Muscle layer of colon (tissue), 2 donors: ENCODE measurements at regions not wholly inside any gene's neighbourhood (a gene's known extent, or its start where the extent isn't known, plus 50 kb on each side); places are given as distances from the start of the nearest gene placed in this dataset.

Source experiments
- H3K27ac ChIP-seq: one replicate; pipeline ENCODE4 v1.7.0; 2013; ENCODE audit warnings: low read depth, mild to moderate bottlenecking, low read length, moderate library complexity
- H3K27me3 ChIP-seq, 2 donors: one replicate each; pipeline ENCODE4 v1.7.0; 2013; ENCODE audit warnings: low read length in 2 of 2, mild to moderate bottlenecking in 2 of 2; ENCODE audit not compliant: insufficient read depth in 2 of 2, control insufficient read depth in 1 of 2
- H3K36me3 ChIP-seq: one replicate; pipeline ENCODE4 v1.7.0; 2013; ENCODE audit warnings: mild to moderate bottlenecking, low read length; ENCODE audit not compliant: insufficient read depth
- H3K4me1 ChIP-seq: one replicate; pipeline ENCODE4 v1.7.0; 2013; ENCODE audit warnings: mild to moderate bottlenecking, low read length; ENCODE audit not compliant: insufficient read depth
- H3K4me3 ChIP-seq, 2 donors: one replicate each; pipeline ENCODE4 v1.7.0; 2013; ENCODE audit warnings: low read length in 2 of 2, low read depth in 1 of 2, mild to moderate bottlenecking in 1 of 2, moderate library complexity in 1 of 2
- H3K9ac ChIP-seq: one replicate; pipeline ENCODE4 v1.7.0; 2013; ENCODE audit warnings: low read length
- H3K9me3 ChIP-seq: one replicate; pipeline ENCODE4 v1.7.0; 2013; ENCODE audit warnings: mild to moderate bottlenecking, low read length
- donor health status: abdominal sarcoma.
- donor health status: Adenocarcinoma of cecum.

DNA sequence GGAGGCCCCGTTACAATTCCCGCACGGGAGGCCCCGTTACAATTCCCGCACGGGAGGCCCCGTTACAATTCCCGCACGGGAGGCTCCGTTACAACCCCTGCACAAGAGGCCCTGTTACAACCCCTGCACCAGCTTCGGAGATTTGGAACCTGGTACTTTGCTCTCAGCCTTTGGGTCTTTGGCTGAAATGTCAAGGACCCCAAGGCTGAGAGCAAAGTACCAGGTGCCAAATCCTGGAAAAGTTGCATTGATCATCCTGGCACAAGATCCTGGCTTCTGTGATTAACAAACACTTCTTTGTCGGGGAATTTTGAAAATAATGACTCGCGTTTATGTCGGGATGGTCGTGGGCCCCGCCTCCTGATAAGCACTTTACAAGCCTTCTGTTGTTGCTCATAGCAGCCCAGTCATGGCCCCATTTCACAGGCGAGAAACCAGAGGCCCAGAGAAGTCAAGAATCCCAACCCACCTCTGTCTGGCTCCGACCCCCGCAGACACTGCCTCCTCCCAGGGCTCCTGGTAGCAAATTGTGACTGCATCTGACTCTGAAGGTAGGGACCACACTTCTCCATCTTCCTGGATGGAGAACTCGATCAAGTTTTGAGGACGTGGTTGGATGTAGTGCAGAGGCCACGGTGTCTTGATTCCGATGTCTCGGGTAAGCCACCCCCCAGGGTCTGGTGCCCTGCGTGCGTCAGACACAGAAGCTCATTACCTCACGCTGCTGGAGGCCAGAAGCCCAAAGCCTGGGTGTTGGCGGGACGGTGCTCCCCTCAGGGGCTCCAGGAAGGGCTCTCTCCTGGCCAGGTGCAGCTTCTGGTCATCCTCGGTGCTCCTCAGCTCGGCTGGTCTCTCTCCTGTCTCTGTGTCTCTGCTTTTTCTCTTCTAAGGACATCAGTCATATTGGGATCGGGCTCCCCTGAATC, 60.3 kb downstream of the ADRA2C start:
- Histone ChIP-seq H3K27me3 (no peaks in the 10 kb centered on the region), H3K9me3 (no peaks in the 10 kb centered on the region), H3K4me1 (peaks cover 14% of the 10 kb centered on the region), H3K4me3 (no peak overlapping the region), H3K27ac (no peak overlapping the region), H3K9ac (no peak overlapping the region), H3K36me3 (no peaks in the 10 kb centered on the region)

DNA sequence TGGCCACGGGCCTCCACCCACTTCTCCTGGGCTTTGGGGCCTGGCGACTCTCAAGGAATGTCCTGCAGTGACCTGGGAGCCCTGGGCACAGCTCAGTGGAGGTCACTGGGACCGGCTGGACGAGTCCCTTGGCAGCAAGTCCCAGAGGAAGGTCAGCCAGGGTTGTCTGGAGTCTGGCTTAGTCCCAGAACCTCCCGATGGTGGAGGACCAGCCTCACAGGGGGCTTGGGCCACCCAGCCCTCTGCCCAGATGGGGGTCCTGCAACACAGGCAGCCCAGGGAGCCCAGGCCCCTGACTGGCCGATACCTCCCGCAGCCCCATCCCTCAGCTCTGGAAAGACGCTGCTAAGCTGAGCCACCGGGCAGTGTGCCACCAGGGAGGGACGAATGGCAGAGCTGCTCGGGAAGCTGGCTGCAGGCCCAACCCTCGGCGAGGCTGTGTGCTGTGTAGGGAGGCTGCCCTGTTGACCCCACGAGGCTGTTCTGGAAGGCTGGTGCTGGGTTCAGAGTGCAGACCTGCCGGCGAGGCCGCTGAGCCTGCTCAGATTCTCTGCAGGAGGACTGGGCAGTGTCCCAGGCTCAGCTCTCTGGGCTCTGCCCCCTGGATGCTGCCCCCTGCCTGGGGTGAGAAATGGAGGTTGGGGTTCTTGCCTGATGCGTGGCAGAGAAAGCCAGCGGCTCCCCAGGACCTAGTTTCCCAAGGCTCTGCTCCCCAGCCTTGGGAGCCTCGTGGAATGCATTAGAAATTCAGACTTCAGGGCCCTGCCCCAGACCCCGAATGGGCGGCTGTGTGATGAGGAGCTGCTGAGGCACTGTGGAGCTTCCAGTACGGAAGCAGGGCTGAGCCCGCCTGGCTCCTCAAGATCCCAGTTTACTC, 61.7 kb downstream of the ADRA2C start:
- Histone ChIP-seq H3K4me1 (peaks cover 14% of the 10 kb centered on the region), H3K4me3 (no peak overlapping the region), H3K9me3 (no peaks in the 10 kb centered on the region), H3K36me3 (no peaks in the 10 kb centered on the region), H3K9ac (no peak overlapping the region), H3K27ac (no peak overlapping the region), H3K27me3 (no peaks in the 10 kb centered on the region)

DNA sequence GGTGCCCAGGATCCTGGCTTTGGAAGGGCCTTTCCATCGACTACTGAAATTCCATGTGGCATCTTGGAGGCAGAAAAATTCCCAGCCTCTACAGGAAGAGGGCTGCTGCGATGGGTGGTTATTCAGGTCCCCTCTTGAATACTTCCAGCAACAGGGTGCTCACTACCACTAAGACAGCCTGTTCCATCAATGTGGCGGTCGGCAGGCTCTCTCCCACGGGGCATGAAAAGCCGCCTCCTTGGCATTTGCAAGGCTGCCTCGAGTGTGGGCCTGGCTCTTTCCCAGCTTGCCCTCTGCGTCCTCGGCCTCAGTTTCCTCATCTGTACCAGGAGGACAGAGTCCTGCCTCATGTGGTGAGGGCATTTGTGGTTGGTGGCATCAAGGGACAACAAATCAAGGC, 62.4 kb downstream of the ADRA2C start:
- Histone ChIP-seq H3K4me3 (no peak overlapping the region), H3K9ac (no peak overlapping the region), H3K27ac (no peak overlapping the region), H3K36me3 (no peaks in the 10 kb centered on the region), H3K4me1 (peaks cover 14% of the 10 kb centered on the region), H3K9me3 (no peaks in the 10 kb centered on the region), H3K27me3 (no peaks in the 10 kb centered on the region)

DNA sequence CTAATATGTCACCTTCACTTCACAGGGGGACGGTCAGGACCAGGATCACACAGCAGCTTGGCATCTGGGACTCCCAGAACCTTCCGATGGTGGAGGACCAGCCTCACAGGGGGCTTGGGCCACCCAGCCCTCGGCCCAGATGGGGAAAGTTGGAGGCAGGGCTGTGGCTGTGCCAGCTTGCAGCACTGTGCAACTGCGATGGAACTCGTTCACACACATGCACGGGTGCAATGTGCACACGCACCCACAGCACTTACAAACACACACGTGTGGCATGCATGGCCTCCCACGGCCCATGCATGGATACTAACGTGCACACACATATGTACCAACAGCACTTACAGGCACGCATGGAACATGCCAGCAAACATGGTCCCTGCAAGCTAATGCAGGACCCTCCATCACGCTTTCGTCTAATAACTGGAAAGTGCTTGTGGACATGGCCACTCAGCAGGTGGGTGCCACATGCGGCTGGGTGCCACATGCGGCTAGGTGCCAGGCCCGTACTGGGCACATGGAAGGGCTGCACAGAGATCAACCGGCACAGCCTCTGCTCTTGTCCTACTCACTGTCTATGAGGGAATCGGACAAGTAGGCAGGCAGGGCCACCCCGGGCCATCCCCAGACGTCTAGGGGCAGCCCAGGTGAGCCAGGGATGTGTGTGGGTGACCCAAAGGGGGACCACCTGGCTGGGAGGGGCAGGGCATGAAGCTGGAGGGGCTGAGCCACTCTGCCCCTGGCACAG, 63.2 kb downstream of the ADRA2C start:
- H3K27ac ChIP-seq: no peak overlapping the region
- peaks cover 14% of the 10 kb centered on the region for H3K4me1 ChIP-seq
- no peaks in the 10 kb centered on the region for H3K36me3 ChIP-seq
- no peak overlapping the region for H3K9ac ChIP-seq
- no peak overlapping the region for H3K4me3 ChIP-seq
- H3K27me3 ChIP-seq: peaks cover 0 to 5% of the 10 kb centered on the region in 2 donors
- H3K9me3 ChIP-seq: no peaks in the 10 kb centered on the region

DNA sequence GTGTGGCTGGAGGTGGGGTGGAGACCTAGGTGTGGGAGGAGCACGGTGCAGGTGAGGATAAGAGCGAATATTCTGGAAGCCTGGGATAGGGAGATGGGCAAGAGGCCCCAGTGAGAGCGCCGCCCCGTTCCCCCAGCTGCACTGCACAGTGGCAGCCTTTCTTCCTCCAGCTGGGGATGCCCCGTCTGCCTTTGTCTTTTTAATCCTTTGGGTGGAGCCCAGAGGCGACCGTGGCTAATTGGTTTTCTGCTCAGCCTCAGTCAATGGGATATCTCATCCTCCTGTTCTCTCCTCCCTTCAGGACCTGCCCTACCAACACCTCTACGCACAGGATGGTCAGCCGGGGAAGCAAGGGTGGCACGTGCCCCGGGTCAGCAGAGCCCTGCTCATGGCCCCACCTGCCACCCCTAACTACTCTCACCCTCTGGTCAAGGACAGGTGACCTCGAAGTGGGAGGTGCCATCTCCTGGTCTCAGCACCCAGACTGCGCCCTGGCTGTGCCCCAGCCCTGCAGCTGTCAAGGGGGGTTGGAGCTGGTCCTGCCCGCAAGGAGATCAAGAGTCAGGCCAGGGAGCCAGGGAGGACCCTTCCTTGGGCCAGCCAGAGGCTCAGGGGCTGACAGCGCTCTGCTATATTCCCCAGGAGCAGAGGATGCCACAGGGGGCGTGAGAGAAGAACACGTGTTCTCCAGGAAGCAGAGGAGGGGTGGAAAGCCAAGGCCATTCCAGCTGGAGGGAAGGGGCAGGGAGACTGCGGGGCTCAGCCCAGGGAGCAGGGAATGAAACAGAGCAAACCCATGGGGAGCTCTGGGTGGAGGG, 64.0 kb downstream of the ADRA2C start:
- Histone ChIP-seq H3K36me3 (no peaks in the 10 kb centered on the region), H3K27me3 (peaks cover 0 to 11% of the 10 kb centered on the region in 2 donors), H3K4me1 (peaks cover 14% of the 10 kb centered on the region), H3K27ac (no peak overlapping the region), H3K9me3 (no peaks in the 10 kb centered on the region), H3K9ac (no peak overlapping the region), H3K4me3 (no peak overlapping the region)

DNA sequence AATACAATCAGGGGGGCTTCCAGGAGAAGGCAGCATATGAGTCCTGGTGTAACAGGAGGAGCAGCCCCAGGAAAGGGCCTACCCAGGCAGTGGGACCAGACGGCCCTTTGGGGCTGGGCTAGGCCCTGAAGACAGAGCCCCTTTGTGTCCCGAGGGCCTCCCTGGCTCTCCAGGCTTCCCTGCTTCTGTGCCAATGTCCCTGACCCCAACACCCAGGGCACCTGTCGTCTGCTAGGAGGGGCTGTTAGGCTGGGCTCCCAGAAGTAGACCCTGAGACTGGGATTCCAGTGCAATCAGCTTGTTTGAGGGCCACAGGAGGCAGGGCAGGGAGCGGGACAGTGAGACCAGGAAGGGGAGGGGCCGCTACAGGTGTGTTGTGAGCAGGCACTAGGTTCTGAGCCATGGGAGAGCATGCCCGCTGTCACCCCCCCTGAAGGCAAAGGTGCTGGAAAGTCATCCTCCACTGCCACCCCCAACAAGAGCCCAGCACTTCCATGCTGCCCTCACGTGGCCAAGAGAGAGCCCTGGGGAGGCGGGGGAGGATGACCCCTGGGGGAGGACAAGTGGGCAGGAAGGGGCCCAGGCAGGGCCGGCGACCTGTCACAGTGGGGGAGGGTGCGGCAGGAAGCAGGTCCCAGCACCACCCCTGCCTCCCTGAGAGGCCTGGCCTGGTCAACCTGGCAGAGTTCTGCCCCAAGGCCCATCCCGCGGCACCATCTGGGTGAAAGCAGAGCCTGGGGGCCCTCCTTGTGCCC, 64.8 kb downstream of the ADRA2C start:
- Histone ChIP-seq H3K4me1 (peaks cover 14% of the 10 kb centered on the region), H3K9ac (no peak overlapping the region), H3K27ac (no peak overlapping the region), H3K27me3 (peaks cover 0 to 14% of the 10 kb centered on the region in 2 donors), H3K4me3 (no peak overlapping the region), H3K36me3 (no peaks in the 10 kb centered on the region), H3K9me3 (no peaks in the 10 kb centered on the region)

DNA sequence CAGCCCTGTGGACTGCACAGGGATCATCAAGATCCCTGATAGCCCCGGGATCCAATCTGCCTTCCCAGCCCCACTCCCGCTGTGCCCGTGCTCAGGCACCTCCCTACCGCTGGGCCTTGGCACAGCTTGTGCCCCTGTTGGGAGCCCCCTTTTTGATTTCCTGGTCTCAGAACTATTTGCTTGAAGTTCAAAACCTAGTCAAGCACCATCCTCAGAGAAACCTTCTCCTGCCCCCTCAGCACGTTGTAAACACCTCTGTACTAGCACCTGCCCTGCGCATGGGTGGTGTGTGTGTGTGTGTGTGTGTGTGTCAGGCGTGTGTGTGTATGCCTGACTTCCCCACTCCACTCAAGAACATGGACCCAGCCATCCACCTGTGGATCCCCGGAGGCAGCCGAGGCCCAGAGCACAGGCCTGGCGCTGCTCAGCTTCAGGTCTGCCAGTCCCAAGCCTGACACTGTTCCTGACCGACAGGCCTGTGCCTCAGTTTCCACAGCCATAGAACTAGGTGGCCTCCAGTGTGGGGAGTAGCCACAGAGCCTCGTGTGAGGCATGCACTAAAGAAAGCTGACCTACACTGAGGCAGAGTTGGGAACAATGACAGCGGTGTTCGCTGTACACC, 65.5 kb downstream of the ADRA2C start:
- H3K4me1 ChIP-seq: peaks cover 14% of the 10 kb centered on the region
- H3K27ac ChIP-seq: no peak overlapping the region

DNA sequence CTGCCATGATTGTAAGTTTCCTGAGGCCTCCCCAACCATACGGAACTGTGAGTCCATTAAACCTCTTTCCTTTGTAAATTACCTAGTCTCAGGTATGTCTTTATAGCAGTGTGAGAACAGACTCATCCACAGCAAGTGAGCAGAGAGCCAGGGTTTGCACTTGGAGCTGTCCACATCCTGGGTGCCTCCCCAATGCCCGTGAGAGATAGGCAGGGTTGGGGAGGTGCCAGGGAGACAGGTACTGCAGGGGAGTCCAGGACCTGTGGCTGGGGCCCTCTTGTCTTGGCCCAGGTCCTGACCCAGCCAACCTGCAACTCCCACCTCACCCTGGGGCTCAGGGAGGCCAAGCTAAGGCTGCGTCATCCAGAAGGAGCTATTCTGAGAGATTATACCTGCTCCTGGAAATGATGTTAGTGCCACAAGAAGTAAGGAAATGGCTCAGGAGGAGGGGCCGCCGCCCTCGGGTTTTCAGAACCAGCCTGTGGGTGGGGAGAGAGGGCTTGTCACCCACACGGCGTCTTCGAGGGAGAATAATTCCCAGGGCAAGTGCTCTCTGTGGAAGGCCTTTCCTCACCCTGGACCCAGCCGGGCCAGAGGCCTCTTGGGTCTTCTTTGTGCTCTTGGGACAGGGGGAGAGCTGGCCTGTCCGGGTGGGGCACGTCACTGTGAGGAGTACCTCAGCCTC, 66.5 kb downstream of the ADRA2C start:
- no peaks in the 10 kb centered on the region for H3K36me3 ChIP-seq
- H3K9me3 ChIP-seq: no peaks in the 10 kb centered on the region
- peaks cover 7% of the 10 kb centered on the region for H3K4me1 ChIP-seq
- H3K27ac ChIP-seq: no peak overlapping the region
- no peak overlapping the region for H3K9ac ChIP-seq
- no peak overlapping the region for H3K4me3 ChIP-seq
- peaks cover 0 to 26% of the 10 kb centered on the region in 2 donors for H3K27me3 ChIP-seq

More for the DNA sequence above, 65.5 kb downstream of the ADRA2C start:
- Histone ChIP-seq H3K4me3 (no peak overlapping the region), H3K36me3 (no peaks in the 10 kb centered on the region), H3K9me3 (no peaks in the 10 kb centered on the region), H3K27me3 (peaks cover 0 to 16% of the 10 kb centered on the region in 2 donors), H3K9ac (no peak overlapping the region)

DNA sequence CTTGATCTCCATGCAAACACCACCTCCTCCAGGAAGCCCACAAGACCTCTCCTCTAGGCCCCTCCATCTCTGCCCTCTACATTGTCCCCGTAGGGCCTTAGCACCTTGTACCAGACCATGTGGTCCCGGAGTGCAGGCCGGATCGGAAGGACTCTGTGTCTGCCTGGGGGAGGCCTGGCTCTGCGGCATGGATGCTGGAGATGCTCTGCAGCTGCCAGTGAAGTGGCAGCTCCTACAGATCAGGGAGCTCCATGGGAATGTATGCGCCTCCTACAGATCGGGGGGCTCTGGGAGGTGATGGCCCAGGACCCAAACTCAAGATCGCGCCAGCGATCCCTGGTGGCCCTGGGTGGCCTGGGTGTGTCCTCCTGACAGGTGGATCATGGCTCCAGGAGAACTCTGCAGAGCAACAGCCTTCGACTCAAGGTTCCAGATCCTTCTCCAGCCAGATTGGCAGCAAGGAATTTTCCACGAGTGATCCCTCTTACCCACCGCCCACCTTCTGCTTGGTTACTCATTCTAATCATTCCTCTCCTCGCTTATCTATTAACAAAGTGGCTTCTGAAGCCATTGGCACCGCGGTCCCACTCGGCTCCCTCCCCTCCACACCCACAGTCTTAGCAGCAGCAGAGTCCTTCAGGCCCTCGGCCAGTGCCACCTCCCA, 67.3 kb downstream of the ADRA2C start:
- no peaks in the 10 kb centered on the region for H3K9me3 ChIP-seq
- no peak overlapping the region for H3K27ac ChIP-seq
- no peak overlapping the region for H3K9ac ChIP-seq
- peaks cover 0 to 29% of the 10 kb centered on the region in 2 donors for H3K27me3 ChIP-seq
- no peaks in the 10 kb centered on the region for H3K36me3 ChIP-seq
- H3K4me1 ChIP-seq: no peaks in the 10 kb centered on the region
- no peak overlapping the region for H3K4me3 ChIP-seq
